ENCODE measurements at regions not wholly inside any gene's neighbourhood (a gene's known extent, or its start where the extent isn't known, plus 50 kb on each side); places are given as distances from the start of the nearest gene placed in this dataset.
"Not testable (repeated sequence)": the region's sequence is repeated elsewhere in the genome, so short reads cannot be mapped to it uniquely, and the experiment has no call there.

GRCh38 chr9:42335984-42336657 is 152.7 kb downstream of the SPATA31A6 start:
- H3K27ac ChIP-seq; H3K9me3 ChIP-seq; intact Hi-C loops (cut with DNase I); H3K4me3 ChIP-seq; H3K36me3 ChIP-seq; H3K27me3 ChIP-seq; H3K4me1 ChIP-seq; DNase-seq: not testable (repeated sequence)
- 87 to 91% methylated on average over 7 of the region's 7 CpGs for WGBS, 2 donors

- H3K9me3 ChIP-seq; H3K4me1 ChIP-seq; intact Hi-C loops (cut with DNase I); H3K27me3 ChIP-seq; H3K27ac ChIP-seq; H3K4me3 ChIP-seq; DNase-seq; H3K36me3 ChIP-seq: not testable (repeated sequence)
- 79 to 83% methylated on average over 4 of the region's 4 CpGs for WGBS, 2 donors
Measured at GRCh38 chr9:42338275-42338674, 154.8 kb downstream of the SPATA31A6 start.

- DNase-seq; intact Hi-C loops (cut with DNase I); H3K36me3 ChIP-seq; H3K4me3 ChIP-seq; H3K9me3 ChIP-seq; H3K4me1 ChIP-seq; H3K27me3 ChIP-seq; H3K27ac ChIP-seq: not testable (repeated sequence)
- 64 to 85% methylated on average over 2 of the region's 2 CpGs for WGBS, 2 donors
Measured at GRCh38 chr9:42339671-42340434, 156.4 kb downstream of the SPATA31A6 start.

DNA sequence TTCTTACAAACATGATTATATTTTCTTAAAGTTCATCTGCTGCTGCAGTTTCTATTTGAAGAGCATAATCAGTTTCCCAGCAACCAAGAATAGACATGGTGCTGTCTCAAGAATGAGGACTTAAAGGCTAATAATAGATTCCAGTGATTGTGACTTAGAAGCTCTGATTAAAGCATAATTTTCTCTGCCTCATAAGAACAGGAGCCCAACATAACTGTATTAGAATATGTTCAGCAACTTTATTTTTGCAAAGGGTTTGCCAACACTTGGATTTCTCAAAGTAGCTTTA is 156.9 kb downstream of the SPATA31A6 start:
- H3K27me3 ChIP-seq; DNase-seq; H3K27ac ChIP-seq; H3K4me1 ChIP-seq; H3K4me3 ChIP-seq; intact Hi-C loops (cut with DNase I); H3K9me3 ChIP-seq; H3K36me3 ChIP-seq: not testable (repeated sequence)

DNA sequence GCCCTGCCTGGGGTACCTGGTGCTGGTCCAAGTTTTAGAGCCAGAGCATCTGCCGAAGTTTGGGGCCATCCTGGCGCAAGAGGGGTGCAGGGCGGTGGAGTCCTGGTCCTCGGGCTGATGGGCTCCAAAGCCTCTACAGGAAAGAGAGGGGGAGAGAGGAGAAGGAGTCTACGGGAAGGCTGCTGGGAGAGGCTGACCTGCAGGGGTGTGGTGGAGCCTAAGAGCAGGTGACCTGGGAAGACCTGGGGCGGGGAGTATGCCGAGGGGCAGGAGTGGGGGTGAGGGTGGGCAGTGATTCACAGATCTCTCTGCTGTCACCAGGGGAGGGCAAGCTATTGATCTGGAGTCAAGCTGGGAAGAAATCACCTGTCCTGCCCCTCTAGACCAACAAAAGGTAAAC is 158.4 kb downstream of the SPATA31A6 start:
- H3K4me1 ChIP-seq; H3K9me3 ChIP-seq; H3K27me3 ChIP-seq; H3K36me3 ChIP-seq; intact Hi-C loops (cut with DNase I); H3K27ac ChIP-seq; DNase-seq; H3K4me3 ChIP-seq: not testable (repeated sequence)
- 84 to 85% methylated on average over 7 of the region's 7 CpGs for WGBS, 2 donors

- intact Hi-C loops (cut with DNase I); H3K9me3 ChIP-seq; H3K4me3 ChIP-seq; H3K36me3 ChIP-seq; DNase-seq; H3K27ac ChIP-seq; H3K4me1 ChIP-seq; H3K27me3 ChIP-seq: not testable (repeated sequence)
- 79 to 91% methylated on average over 5 to 6 of the region's 7 CpGs for WGBS, 2 donors
Measured at GRCh38 chr9:42342297-42342696, 158.8 kb downstream of the SPATA31A6 start.

DNA sequence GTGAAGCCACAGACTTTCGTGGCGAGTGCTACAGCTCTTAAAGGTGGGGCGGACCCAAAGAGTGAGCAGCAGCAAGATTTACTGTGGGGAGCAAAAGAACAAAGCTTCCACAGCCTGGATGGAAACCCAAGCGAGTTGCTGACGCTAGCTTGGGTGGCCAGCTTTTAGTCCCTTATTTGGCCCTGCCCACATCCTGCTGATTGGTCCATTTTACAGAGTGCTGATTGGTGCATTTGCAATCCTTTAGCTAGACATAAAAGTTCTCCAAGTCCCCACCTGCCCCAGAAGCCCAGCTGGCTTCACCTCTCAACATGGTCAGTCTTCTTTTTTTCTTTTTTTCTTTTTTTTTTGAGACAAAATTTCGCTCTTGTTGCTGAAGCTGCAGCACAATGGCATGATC is 161.0 kb downstream of the SPATA31A6 start:
- H3K9me3 ChIP-seq; intact Hi-C loops (cut with DNase I); H3K36me3 ChIP-seq; H3K27ac ChIP-seq; H3K4me3 ChIP-seq; H3K27me3 ChIP-seq; H3K4me1 ChIP-seq; DNase-seq: not testable (repeated sequence)
- 94% methylated on average over 6 of the region's 6 CpGs for WGBS, 2 donors

- H3K9me3 ChIP-seq; H3K27me3 ChIP-seq; H3K27ac ChIP-seq; H3K4me3 ChIP-seq; intact Hi-C loops (cut with DNase I); H3K4me1 ChIP-seq; H3K36me3 ChIP-seq; DNase-seq: not testable (repeated sequence)
- WGBS, 2 donors: 71 to 85% methylated on average over 2 of the region's 2 CpGs
Measured at GRCh38 chr9:42346916-42347315, 163.5 kb downstream of the SPATA31A6 start.

DNA sequence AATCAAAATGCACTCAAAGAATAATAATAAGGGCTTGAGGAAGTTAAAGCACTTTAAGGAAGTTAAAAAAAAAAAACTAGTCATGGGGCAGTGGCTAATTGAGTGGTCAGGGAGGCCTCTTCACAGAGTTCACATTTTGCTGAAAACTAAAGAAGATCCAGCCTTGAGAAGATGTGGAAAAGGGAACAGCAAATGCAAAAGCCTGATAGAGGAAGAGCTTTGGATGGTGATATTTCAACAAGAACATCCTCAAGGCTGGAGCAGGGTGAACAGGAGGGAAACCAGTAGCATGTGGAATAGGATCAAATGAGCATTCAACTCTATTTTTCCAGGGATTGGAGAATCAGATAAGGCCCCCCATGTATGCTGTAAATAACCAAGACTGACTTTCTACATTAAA is 165.7 kb downstream of the SPATA31A6 start:
- H3K9me3 ChIP-seq; H3K27me3 ChIP-seq; H3K4me3 ChIP-seq; H3K4me1 ChIP-seq; DNase-seq; H3K36me3 ChIP-seq; H3K27ac ChIP-seq; intact Hi-C loops (cut with DNase I): not testable (repeated sequence)

GRCh38 chr9:42350412-42350811 is 167.0 kb downstream of the SPATA31A6 start:
- H3K27ac ChIP-seq; intact Hi-C loops (cut with DNase I); H3K27me3 ChIP-seq; H3K36me3 ChIP-seq; DNase-seq; H3K4me3 ChIP-seq; H3K9me3 ChIP-seq; H3K4me1 ChIP-seq: not testable (repeated sequence)
- WGBS, 2 donors: no CpG with 5 or more reads among the region's 2 CpGs

- H3K27ac ChIP-seq; H3K4me3 ChIP-seq; DNase-seq; H3K27me3 ChIP-seq; H3K36me3 ChIP-seq; H3K9me3 ChIP-seq; intact Hi-C loops (cut with DNase I); H3K4me1 ChIP-seq: not testable (repeated sequence)
- WGBS, 2 donors: 27 to 31% methylated on average over 32 to 34 of the region's 40 CpGs
Measured at GRCh38 chr9:42357604-42358373, 174.3 kb downstream of the SPATA31A6 start.

DNA sequence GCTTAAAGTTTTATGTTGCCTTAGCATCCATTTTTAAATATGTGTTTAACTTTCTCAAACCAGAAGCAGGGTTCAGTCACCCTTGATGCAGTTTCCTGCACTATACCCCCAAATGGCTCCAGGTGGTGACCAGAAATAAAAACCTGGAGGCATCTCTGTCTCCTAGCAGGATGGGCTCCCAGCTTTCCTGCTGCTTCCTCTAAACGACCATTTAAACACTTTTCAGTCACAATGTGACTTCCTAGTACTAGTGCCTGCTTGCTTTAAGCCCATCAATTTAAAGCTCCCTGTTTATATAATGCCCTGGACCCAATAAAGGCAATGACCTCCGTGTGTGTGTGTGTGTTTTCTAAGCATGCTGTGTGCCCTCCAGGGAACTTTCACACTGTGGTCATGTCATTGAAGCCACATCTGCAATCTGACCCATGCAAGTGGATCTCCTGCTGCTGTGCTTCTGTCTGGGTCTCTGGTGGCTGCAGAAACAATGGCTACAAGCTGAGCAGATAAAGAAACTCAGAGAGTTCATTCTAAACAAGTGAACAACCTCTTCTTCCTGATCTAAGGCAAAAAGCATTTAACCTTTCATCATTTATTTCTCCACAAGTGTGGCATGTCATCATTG is 175.3 kb downstream of the SPATA31A6 start:
- intact Hi-C loops (cut with DNase I); H3K4me1 ChIP-seq; H3K27me3 ChIP-seq; H3K36me3 ChIP-seq; H3K4me3 ChIP-seq; DNase-seq; H3K9me3 ChIP-seq; H3K27ac ChIP-seq: not testable (repeated sequence)
- 7% methylated on average over 2 of the region's 2 CpGs for WGBS, 2 donors

Measured in sigmoid colon (tissue), 6 donors.